Mesothelial cell of epicardium (in vitro differentiated cells): ENCODE measurements at regions not wholly inside any gene's neighbourhood (a gene's known extent, or its start where the extent isn't known, plus 50 kb on each side); places are given as distances from the start of the nearest gene placed in this dataset.

ENCODE experiments used
- DNase-seq, 2 experiments: peaks; one replicate each; pipeline ENCODE4 v3.0.0; 2021; ENCODE audit warnings: low spot score in 2 of 2; ENCODE audit not compliant: unreplicated experiment in 2 of 2
- H3K27ac Mint-ChIP-seq: 2 replicates; pipeline ENCODE4 v1.8.0; 2021; ENCODE audit warnings: mixed read lengths
- H3K27me3 Mint-ChIP-seq: 2 replicates; pipeline ENCODE4 v1.8.0; 2021; ENCODE audit warnings: low read depth, mixed read lengths
- H3K36me3 Mint-ChIP-seq: 2 replicates; pipeline ENCODE4 v1.8.0; 2021; ENCODE audit warnings: mixed read lengths
- H3K4me1 Mint-ChIP-seq: 2 replicates; pipeline ENCODE4 v1.8.0; 2021; ENCODE audit warnings: mixed read lengths
- H3K4me3 Mint-ChIP-seq: 2 replicates; pipeline ENCODE4 v1.8.0; 2021; ENCODE audit warnings: mild to moderate bottlenecking, moderate library complexity, mixed read lengths
- H3K9me3 Mint-ChIP-seq: 2 replicates; pipeline ENCODE4 v1.8.0; 2021; ENCODE audit warnings: mixed read lengths
- CTCF ChIP-seq: fragments of 200-600 bp; sonication (generic); IDR thresholded peaks from one replicate; pipeline ENCODE4 v1.5.0; 2021; ENCODE audit warnings: antibody characterized with exemption; ENCODE audit not compliant: unreplicated experiment

GRCh38 chr6:84910906-84911607 is 146.7 kb upstream of the TBX18 start:
- TF ChIP-seq CTCF, result no peak
- Mint-ChIP-seq H3K4me1 (no peaks in the 10 kb centered on the region), H3K9me3 (no peaks in the 10 kb centered on the region), H3K36me3 (no peaks in the 10 kb centered on the region), H3K27ac (no peak overlapping the region), H3K4me3 (no peak overlapping the region), H3K27me3 (no peaks in the 10 kb centered on the region)
- no peak for DNase-seq

DNA sequence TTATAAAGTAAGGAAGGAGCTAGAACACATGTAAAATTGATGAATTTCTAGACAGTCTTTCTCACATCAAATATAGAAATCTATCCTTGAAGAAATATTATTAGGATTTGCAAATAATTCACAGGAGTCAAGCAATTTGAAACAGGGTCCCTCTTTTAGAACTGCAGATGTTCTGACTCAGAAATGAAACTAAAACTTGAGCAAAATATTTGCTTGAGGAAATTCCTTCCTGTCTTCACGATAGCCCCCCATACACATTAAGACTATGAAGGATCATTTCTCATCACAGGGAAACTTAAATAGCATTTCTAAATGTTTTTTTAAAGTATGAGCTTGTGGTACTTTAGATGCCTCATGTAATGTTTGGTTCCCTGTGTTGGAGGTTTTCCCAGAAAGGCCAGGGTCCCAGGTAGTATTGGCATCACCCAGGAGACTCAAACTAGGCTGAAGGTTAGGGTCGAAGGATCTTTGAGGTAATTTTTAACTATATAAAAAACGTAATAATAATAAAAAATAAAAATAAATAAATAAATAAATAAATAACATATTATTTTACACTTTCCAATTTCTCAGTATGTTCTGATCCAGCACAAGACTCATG is 144.0 kb upstream of the TBX18 start:
- H3K4me3 Mint-ChIP-seq, result no peak overlapping the region
- DNase-seq, result no peak
- H3K9me3 Mint-ChIP-seq, result no peaks in the 10 kb centered on the region
- no peaks in the 10 kb centered on the region for H3K4me1 Mint-ChIP-seq
- H3K27ac Mint-ChIP-seq, result no peak overlapping the region
- H3K27me3 Mint-ChIP-seq, result no peaks in the 10 kb centered on the region
- no peaks in the 10 kb centered on the region for H3K36me3 Mint-ChIP-seq
- TF ChIP-seq CTCF, result no peak

- Mint-ChIP-seq H3K36me3 (no peaks in the 10 kb centered on the region), H3K9me3 (no peaks in the 10 kb centered on the region), H3K27me3 (peaks cover 3% of the 10 kb centered on the region), H3K27ac (no peak overlapping the region), H3K4me1 (no peaks in the 10 kb centered on the region), H3K4me3 (no peak overlapping the region)
- no peak for DNase-seq
- TF ChIP-seq CTCF, result no peak
Observed at GRCh38 chr6:84906514-84906913, 142.1 kb upstream of the TBX18 start.

GRCh38 chr6:84905823-84906222 is 141.4 kb upstream of the TBX18 start:
- H3K4me1 Mint-ChIP-seq, result no peaks in the 10 kb centered on the region
- no peak for DNase-seq
- H3K36me3 Mint-ChIP-seq, result no peaks in the 10 kb centered on the region
- H3K27me3 Mint-ChIP-seq, result peaks cover 3% of the 10 kb centered on the region
- H3K4me3 Mint-ChIP-seq, result no peak overlapping the region
- TF ChIP-seq CTCF, result no peak
- no peaks in the 10 kb centered on the region for H3K9me3 Mint-ChIP-seq
- no peak overlapping the region for H3K27ac Mint-ChIP-seq

GRCh38 chr6:84902354-84902928 is 138.0 kb upstream of the TBX18 start:
- H3K27me3 Mint-ChIP-seq, result peaks cover 3% of the 10 kb centered on the region
- no peaks in the 10 kb centered on the region for H3K9me3 Mint-ChIP-seq
- no peak for DNase-seq
- no peaks in the 10 kb centered on the region for H3K36me3 Mint-ChIP-seq
- no peak overlapping the region for H3K4me3 Mint-ChIP-seq
- H3K27ac Mint-ChIP-seq, result no peak overlapping the region
- TF ChIP-seq CTCF, result no peak
- H3K4me1 Mint-ChIP-seq, result no peaks in the 10 kb centered on the region
